ENCODE measurements at regions not wholly inside any gene's neighbourhood (a gene's known extent, or its start where the extent isn't known, plus 50 kb on each side); places are given as distances from the start of the nearest gene placed in this dataset.

DNA sequence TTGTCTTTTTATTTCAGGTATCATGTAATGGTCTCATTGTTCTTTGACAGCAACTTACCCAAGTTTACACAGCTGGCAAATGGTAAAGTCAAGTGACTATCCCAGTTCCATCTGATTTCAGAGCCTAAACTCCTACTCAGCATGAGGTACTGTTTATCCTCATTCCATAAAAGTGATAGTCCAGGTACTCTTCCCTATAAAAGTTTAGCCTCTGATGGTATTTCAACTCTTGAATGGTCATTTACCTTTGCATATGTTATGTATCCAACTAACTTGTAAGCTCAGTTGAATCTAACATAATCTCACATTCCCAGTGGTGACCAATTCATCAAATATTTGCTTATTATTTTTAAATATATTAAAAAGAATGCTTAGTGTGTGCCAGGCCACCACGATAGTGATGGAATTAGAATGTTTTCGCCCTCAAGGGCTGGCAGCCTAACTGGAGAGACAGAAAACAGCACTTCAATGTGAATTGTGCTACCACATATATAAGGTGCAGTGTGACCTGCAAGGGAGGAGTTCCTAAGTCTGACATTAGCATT lies 307.1 kb downstream of the CTH start:
- TF ChIP-seq CTCF (IDR thresholded peaks at IDR 0.05) (no peak), POLR2A (IDR thresholded peaks at IDR 0.05) (no peak)
